Liver (tissue), 3 donors: ENCODE measurements at regions not wholly inside any gene's neighbourhood (a gene's known extent, or its start where the extent isn't known, plus 50 kb on each side); places are given as distances from the start of the nearest gene placed in this dataset.

ENCODE experiments used
- CTCF ChIP-seq: fragments of 150-350 bp; IDR thresholded peaks from 2 replicates; pipeline ENCODE4 v1.5.1; 2017; ENCODE audit warnings: improper control_type of control experiment, low read depth, low read length; ENCODE audit not compliant: missing input control
- EGR1 ChIP-seq, 2 donors: IDR thresholded peaks; 2 replicates each; pipeline ENCODE4 v1.6.1; 2016 to 2018; ENCODE audit warnings: antibody characterized with exemption in 2 of 2, low read depth in 2 of 2
- donor health status: healthy.
- donor health status: healthy.

GRCh38 chr12:59158681-59159080 lies 238.4 kb upstream of the LRIG3 start:
- TF ChIP-seq EGR1 (IDR thresholded peaks at IDR 0.05; ENCODE audit: low read depth in 2 of 2) (no peak), CTCF (no peak)
